IPS DF 6.9 (cell line): ENCODE measurements at regions not wholly inside any gene's neighbourhood (a gene's known extent, or its start where the extent isn't known, plus 50 kb on each side); places are given as distances from the start of the nearest gene placed in this dataset.
"Not testable (repeated sequence)": the region's sequence is repeated elsewhere in the genome, so short reads cannot be mapped to it uniquely, and the experiment has no call there.

ENCODE experiments used
- DNase-seq: peaks from one replicate; pipeline ENCODE4 v3.0.0-alpha.2; 2013; ENCODE audit warnings: low read depth, low spot score
- H3K27ac ChIP-seq: one replicate; pipeline ENCODE4 v1.5.1; 2013; ENCODE audit warnings: low read length, control low read depth
- H3K27me3 ChIP-seq: 2 replicates; pipeline ENCODE4 v1.6.1; 2013; ENCODE audit warnings: mild to moderate bottlenecking, low read length; ENCODE audit not compliant: control insufficient read depth, insufficient read depth
- H3K36me3 ChIP-seq: 2 replicates; pipeline ENCODE4 v1.6.1; 2013; ENCODE audit warnings: low read length; ENCODE audit not compliant: control insufficient read depth, insufficient read depth
- H3K4me1 ChIP-seq: 2 replicates; pipeline ENCODE4 v1.6.1; 2013; ENCODE audit warnings: low read length; ENCODE audit not compliant: control insufficient read depth, insufficient read depth
- H3K4me3 ChIP-seq: 2 replicates; pipeline ENCODE4 v1.5.1; 2013; ENCODE audit warnings: mild to moderate bottlenecking, low read length
- H3K9me3 ChIP-seq: 2 replicates; pipeline ENCODE4 v1.6.1; 2013; ENCODE audit warnings: low read length, inconsistent platforms; ENCODE audit not compliant: control insufficient read depth, insufficient read depth
- WGBS: extraction: QIAGEN DNeasy Blood & Tissue Kit; methylation state at CpG from one replicate; pipeline ENCODE4 v1.1.7; 2013; ENCODE audit warnings: mixed read lengths, missing lambda C conversion rate; ENCODE audit not compliant: insufficient read length, insufficient coverage; 5-methylcytosine and 5-hydroxymethylcytosine counted together

- H3K9me3 ChIP-seq: no peaks in the 10 kb centered on the region
- H3K36me3 ChIP-seq: no peaks in the 10 kb centered on the region
- no peak for DNase-seq
- no peak overlapping the region for H3K4me3 ChIP-seq
- no CpG with 5 or more reads among the region's 2 CpGs for WGBS
- H3K27ac ChIP-seq: no peak overlapping the region
- H3K27me3 ChIP-seq: no peaks in the 10 kb centered on the region
- no peaks in the 10 kb centered on the region for H3K4me1 ChIP-seq
These were observed 185.3 kb upstream of the TFAP2D start for GRCh38 chr6:50527985-50528384.

GRCh38 chr6:50539447-50539846 lies 173.9 kb upstream of the TFAP2D start:
- Histone ChIP-seq H3K9me3 (no peaks in the 10 kb centered on the region), H3K4me1 (no peaks in the 10 kb centered on the region), H3K4me3 (no peak overlapping the region), H3K36me3 (no peaks in the 10 kb centered on the region), H3K27ac (no peak overlapping the region), H3K27me3 (no peaks in the 10 kb centered on the region)
- DNase-seq: no peak
- no CpG with 5 or more reads among the region's 1 CpG for WGBS

DNA sequence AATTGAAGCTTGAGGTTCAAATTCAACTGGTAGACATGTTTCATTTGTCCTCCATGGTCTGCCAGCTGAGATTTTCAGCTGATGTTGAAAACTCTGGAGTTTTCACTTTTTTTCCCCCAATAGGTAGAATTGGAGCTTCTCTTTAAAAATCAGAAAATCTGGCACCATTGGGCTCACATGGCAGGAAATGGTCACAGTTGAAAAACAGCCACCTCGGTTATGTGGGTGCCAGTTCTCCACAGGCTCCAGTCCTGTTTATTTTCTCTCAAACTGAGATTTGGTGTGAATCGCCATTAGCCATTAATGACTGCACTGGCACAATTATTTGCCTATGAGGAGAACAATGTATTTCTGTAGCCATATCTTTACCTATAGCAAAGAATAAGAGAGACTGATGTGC lies 171.4 kb upstream of the TFAP2D start:
- WGBS: no CpG with 5 or more reads among the region's 2 CpGs
- H3K27ac ChIP-seq: no peak overlapping the region

DNA sequence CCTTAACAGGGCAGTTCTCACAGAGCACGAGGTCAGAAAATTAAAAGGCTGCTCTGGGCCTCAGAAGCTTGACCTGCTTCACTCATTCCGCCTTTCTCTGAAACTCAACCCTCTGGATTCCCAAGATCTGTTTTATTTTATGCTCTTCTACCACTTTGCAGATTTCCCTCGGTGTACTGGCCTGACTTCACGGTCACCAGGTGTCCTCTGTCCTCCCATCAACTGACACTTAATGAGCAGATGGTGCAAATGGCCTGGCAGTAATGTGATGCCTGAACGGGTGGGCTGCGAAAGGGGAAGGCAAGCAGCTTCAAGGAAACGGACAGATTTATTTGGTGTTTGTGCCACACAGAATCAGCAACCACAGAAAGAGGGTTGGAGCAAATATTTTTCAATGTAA lies 169.7 kb upstream of the TFAP2D start:
- no peaks in the 10 kb centered on the region for H3K27me3 ChIP-seq
- no CpG with 5 or more reads among the region's 7 CpGs for WGBS
- H3K4me3 ChIP-seq: no peak overlapping the region
- H3K9me3 ChIP-seq: no peaks in the 10 kb centered on the region
- no peak overlapping the region for H3K27ac ChIP-seq
- no peak for DNase-seq
- H3K4me1 ChIP-seq: no peaks in the 10 kb centered on the region
- H3K36me3 ChIP-seq: no peaks in the 10 kb centered on the region

More for the DNA sequence above, 171.4 kb upstream of the TFAP2D start:
- Histone ChIP-seq H3K4me3 (no peak overlapping the region), H3K4me1 (no peaks in the 10 kb centered on the region), H3K27me3 (no peaks in the 10 kb centered on the region), H3K36me3 (no peaks in the 10 kb centered on the region), H3K9me3 (no peaks in the 10 kb centered on the region)
- DNase-seq: no peak

- H3K9me3 ChIP-seq: no peaks in the 10 kb centered on the region
- WGBS: no CpG with 5 or more reads among the region's 2 CpGs
- no peaks in the 10 kb centered on the region; the same call in 1 of the 2 replicates for H3K4me1 ChIP-seq
- H3K27me3 ChIP-seq: no peaks in the 10 kb centered on the region
- H3K4me3 ChIP-seq: no peak overlapping the region
- H3K36me3 ChIP-seq: no peaks in the 10 kb centered on the region
- no peak for DNase-seq
- no peak overlapping the region for H3K27ac ChIP-seq
These were observed 164.3 kb upstream of the TFAP2D start for GRCh38 chr6:50549026-50549425.

DNA sequence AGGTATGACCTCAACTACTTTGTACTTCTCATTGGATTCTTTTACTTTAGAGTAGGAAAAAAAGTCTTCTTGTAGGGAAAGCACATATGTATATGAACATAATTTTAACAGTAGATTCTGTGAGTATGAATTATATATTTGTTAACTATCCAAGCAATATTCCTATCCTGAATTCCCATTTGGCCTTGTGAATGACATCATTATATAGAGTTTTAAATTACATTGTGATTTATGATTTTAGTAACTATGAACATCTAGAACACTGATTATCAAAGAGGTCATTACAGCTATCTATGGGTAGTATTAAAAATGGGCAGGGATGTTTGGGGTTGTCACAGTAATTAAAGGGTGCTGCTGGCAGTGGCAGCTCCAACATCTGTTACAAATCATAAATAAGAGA lies 163.9 kb upstream of the TFAP2D start:
- no peaks in the 10 kb centered on the region for H3K9me3 ChIP-seq
- H3K27ac ChIP-seq: no peak overlapping the region
- H3K4me3 ChIP-seq: no peak overlapping the region
- H3K27me3 ChIP-seq: no peaks in the 10 kb centered on the region
- DNase-seq: no peak
- no peaks in the 10 kb centered on the region for H3K36me3 ChIP-seq
- no peaks in the 10 kb centered on the region; the same call in 1 of the 2 replicates for H3K4me1 ChIP-seq

DNA sequence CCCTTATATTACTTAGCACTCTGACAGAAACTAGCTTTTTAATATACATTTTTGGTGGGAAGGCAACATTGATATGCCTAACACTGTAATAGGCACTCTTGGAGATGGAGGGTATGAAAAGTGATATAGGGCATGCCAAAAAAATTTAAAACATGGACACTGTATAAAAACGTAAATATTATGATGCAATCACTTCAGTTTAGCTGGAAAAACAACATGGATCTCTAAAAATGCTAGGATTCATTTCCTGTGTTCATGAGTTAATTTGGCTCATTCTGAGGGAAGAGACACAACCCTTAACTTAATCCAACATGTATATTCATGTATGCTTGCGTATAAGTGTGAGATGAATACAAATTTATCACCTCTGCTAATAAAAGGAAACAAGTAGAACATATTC lies 157.3 kb upstream of the TFAP2D start:
- Histone ChIP-seq H3K4me3 (no peak overlapping the region), H3K9me3 (no peaks in the 10 kb centered on the region), H3K27ac (no peak overlapping the region), H3K27me3 (no peaks in the 10 kb centered on the region), H3K4me1 (no peaks in the 10 kb centered on the region; the same call in 1 of the 2 replicates), H3K36me3 (no peaks in the 10 kb centered on the region)
- WGBS: no CpG with 5 or more reads among the region's 2 CpGs
- no peak for DNase-seq

DNA sequence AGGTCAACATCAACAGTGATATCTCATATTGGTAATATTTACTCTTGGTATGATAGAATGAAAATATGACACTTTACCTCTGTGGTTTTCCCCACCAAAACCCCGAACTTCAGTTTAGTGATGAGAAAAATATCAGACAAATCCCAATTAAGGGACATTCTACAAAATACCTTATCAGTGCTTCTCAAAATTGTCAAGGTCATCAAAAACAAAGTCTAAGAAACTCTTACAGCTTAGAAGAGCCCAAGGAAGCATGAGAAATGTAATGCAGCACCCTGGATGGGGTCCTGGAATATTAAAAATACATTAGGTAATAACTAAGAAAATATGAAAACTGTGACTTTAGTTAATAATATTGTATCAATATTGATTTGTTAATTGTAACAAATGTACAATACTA lies 148.3 kb upstream of the TFAP2D start:
- H3K36me3 ChIP-seq: no peaks in the 10 kb centered on the region
- no peak overlapping the region for H3K4me3 ChIP-seq
- no peak for DNase-seq
- no peaks in the 10 kb centered on the region for H3K4me1 ChIP-seq
- H3K27ac ChIP-seq: no peak overlapping the region
- no peaks in the 10 kb centered on the region for H3K9me3 ChIP-seq
- no peaks in the 10 kb centered on the region for H3K27me3 ChIP-seq
- no CpG with 5 or more reads among the region's 1 CpG for WGBS

DNA sequence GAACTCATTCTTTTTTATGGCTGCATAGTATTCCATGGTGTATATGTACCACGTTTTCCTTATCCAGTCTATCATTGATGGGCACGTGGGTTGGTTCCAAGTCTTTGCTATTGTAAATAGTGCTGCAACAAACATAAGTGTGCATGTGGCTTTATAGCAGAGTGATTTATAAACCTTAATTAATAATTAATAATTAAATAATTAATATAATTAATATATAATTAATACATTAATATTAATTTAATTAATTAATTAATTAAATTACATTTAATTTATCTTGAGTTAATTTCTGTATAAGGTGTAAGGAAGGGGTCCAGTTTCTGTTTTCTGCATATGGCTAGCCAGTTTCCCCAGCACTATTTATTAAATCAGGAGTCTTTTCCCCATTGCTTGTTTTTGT lies 142.1 kb upstream of the TFAP2D start:
- H3K4me1 ChIP-seq, H3K9me3 ChIP-seq, H3K27ac ChIP-seq, H3K36me3 ChIP-seq, H3K27me3 ChIP-seq, DNase-seq, H3K4me3 ChIP-seq: not testable (repeated sequence)
- WGBS: no CpG with 5 or more reads among the region's 2 CpGs

DNA sequence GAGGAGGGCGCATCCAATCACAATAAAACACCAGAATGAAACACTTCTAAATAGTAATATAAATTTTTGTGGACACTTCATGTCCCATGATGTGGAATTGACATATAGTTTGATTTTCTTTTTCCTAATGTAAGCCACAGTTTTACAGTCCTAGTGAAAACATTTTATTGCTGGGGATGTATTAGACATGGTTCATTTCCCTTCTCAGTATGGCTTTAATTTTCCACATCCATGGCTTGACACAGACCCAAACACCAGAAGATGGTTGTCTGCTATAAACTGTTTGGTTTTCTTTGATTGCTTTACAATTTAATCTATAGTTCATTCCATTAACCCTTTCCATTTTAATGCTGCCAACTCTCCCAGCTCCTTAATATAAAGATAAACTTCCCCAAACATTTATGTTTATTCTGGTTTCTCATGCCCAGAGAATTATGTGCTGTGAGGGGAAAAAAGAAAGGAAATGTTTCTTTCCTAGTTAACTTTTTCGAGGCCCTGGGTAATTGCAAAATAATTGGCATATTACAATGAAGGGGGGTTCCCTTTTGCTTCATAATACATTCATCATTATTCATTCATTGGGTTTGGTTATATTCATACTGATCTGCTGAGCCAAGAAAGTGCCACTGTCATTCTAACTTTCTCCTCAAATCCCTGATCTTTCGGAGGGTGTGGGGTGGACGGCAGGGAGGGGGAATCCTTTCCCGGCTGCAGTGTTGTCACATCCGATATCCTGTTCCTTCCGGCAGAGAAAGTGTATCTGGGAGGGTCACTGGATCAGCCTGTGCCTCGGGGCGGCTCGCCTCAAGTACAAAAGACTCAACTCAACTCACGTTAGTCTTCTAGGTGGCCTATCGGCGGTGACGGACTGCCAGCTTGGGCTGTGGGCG lies 127.6 kb upstream of the TFAP2D start:
- H3K4me3 ChIP-seq: no peak overlapping the region
- no peaks in the 10 kb centered on the region for H3K4me1 ChIP-seq
- H3K9me3 ChIP-seq: no peaks in the 10 kb centered on the region
- no peak for DNase-seq
- no CpG with 5 or more reads among the region's 15 CpGs for WGBS
- H3K36me3 ChIP-seq: no peaks in the 10 kb centered on the region
- no peaks in the 10 kb centered on the region for H3K27me3 ChIP-seq
- no peak overlapping the region for H3K27ac ChIP-seq

DNA sequence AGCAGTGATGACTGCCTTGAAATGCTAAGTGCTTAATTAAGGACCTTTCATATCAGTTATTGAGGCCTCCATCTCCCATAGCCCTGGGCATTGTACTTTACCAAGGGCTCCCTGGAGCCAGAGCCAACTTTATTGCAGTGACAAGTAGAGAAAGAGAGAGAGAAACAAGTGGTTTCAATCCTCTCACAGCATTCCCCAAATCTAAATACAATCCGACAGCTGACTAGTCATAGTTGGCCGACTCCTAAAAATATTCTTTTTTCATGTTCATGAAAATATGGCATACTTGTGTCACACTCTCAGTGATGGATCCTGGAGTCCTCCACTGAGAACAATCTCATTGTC lies 127.0 kb upstream of the TFAP2D start:
- Histone ChIP-seq H3K4me1 (no peaks in the 10 kb centered on the region), H3K36me3 (no peaks in the 10 kb centered on the region), H3K27me3 (no peaks in the 10 kb centered on the region), H3K4me3 (no peak overlapping the region), H3K9me3 (no peaks in the 10 kb centered on the region), H3K27ac (no peak overlapping the region)
- no peak for DNase-seq
- no CpG with 5 or more reads among the region's 2 CpGs for WGBS
